ENCODE measurements at regions not wholly inside any gene's neighbourhood (a gene's known extent, or its start where the extent isn't known, plus 50 kb on each side); places are given as distances from the start of the nearest gene placed in this dataset.

DNA sequence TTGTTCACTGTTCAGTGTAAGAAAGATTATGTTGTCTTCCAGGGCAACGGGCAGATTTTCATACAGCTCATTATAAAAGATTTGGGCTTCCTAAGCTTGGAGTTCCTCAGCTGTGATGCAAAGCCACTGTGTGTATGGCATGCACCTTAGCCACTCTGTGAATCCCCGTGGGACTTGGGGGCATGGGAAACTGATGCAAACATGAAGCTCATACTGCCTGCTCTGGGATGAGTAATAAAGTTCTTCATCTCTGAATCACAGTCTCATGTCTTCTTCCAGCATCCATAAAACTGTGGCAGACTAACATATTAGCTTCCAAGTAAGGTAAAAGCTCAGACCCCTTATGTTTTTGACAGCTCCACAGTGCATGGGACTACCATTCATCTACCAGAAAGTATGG, 154.3 kb upstream of the RORA start:
- H3K4me2 ChIP-seq (ENCODE audit: low read length), result no peak overlapping the region
- ChIA-PET POLR2A (no interaction called here), RAD21 (ENCODE audit: low non-redundant PET in 1 of 2, low total read pairs in 2 of 2, uncharacterized antibody in 2 of 2, unreplicated experiment in 2 of 2) (no interaction called here), CTCF (no interaction called here)
- DNase-seq (ENCODE audit: low read depth, low spot score) (no peak), ATAC-seq (no peak)
- no peak overlapping the region for H3K9ac ChIP-seq (ENCODE audit: low read length)
- TF ChIP-seq SRF (IDR thresholded peaks at IDR 0.05; ENCODE audit: low read depth), result no peak
- H3K79me2 ChIP-seq (ENCODE audit: insufficient read depth, low read length), result no peaks in the 10 kb centered on the region
- intact Hi-C loops (cut with micrococcal nuclease), result no loop called here
- no TSS peak for BruUV-seq (replicated peaks)
- H3K4me3 ChIP-seq (replicated peaks in 1 of 2; ENCODE audit: low read depth in 1 of 2, low read length in 2 of 2), result no peak overlapping the region
- no peaks in the 10 kb centered on the region for H3K27me3 ChIP-seq (ENCODE audit: insufficient read depth, low read length)
- peaks cover 0 to 4% of the 10 kb centered on the region in 2 experiments; a peak in 1 of 4 replicates for H3K9me3 ChIP-seq (ENCODE audit: control insufficient read depth in 1 of 2, insufficient read depth in 1 of 2, low read depth in 1 of 2, low read length in 2 of 2)
- no peak overlapping the region for H2AFZ ChIP-seq (ENCODE audit: low read depth, low read length, poor library complexity, severe bottlenecking)
- H4K20me1 ChIP-seq (ENCODE audit: insufficient read depth), result no peaks in the 10 kb centered on the region
- no peak overlapping the region for H3K27ac ChIP-seq (ENCODE audit: low read depth, low read length)
- no peaks in the 10 kb centered on the region for H3K9me2 ChIP-seq (ENCODE audit: insufficient read depth)
- H3K4me1 ChIP-seq (ENCODE audit: control insufficient read depth in 1 of 2, insufficient read depth in 2 of 2, low read length in 2 of 2), result no peaks in the 10 kb centered on the region
- no peaks in the 10 kb centered on the region for H3K36me3 ChIP-seq (ENCODE audit: control insufficient read depth in 1 of 2, insufficient read depth in 2 of 2, low read length in 2 of 2)

DNA sequence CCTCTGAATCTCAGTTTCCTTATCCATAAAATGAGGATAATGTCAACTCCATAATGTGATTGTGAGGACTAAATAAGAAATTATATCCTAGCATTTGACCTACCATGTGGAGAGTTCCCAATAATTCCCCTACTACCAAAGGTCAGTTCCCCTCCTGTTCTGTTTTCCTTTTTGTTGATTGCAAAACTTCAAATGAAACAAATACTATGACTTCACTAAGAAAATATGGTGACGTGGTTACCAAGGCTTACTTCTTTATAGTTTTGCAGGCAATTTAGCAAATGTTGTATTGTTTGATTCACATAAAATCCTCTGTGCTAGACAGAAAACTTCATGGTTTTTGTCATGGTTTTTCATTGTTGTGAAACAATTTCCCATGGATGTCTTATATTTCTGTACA, 153.8 kb upstream of the RORA start:
- RAD21 ChIA-PET (ENCODE audit: low non-redundant PET in 1 of 2, low total read pairs in 2 of 2, uncharacterized antibody in 2 of 2, unreplicated experiment in 2 of 2), result no interaction called here
- no peak for DNase-seq (ENCODE audit: low read depth, low spot score)
- ATAC-seq, result no peak
- Histone ChIP-seq H3K4me2 (ENCODE audit: low read length) (no peak overlapping the region), H3K27ac (ENCODE audit: low read depth, low read length) (no peak overlapping the region), H3K4me3 (replicated peaks in 1 of 2; ENCODE audit: low read depth in 1 of 2, low read length in 2 of 2) (no peak overlapping the region), H3K79me2 (ENCODE audit: insufficient read depth, low read length) (no peaks in the 10 kb centered on the region), H4K20me1 (ENCODE audit: insufficient read depth) (no peaks in the 10 kb centered on the region), H3K9me2 (ENCODE audit: insufficient read depth) (no peaks in the 10 kb centered on the region), H2AFZ (ENCODE audit: low read depth, low read length, poor library complexity, severe bottlenecking) (no peak overlapping the region), H3K27me3 (ENCODE audit: insufficient read depth, low read length) (no peaks in the 10 kb centered on the region), H3K9ac (ENCODE audit: low read length) (no peak overlapping the region), H3K36me3 (ENCODE audit: control insufficient read depth in 1 of 2, insufficient read depth in 2 of 2, low read length in 2 of 2) (no peaks in the 10 kb centered on the region), H3K4me1 (ENCODE audit: control insufficient read depth in 1 of 2, insufficient read depth in 2 of 2, low read length in 2 of 2) (no peaks in the 10 kb centered on the region), H3K9me3 (ENCODE audit: control insufficient read depth in 1 of 2, insufficient read depth in 1 of 2, low read depth in 1 of 2, low read length in 2 of 2) (peaks cover 0 to 4% of the 10 kb centered on the region in 2 experiments; a peak in 1 of 4 replicates)
- POLR2A ChIA-PET, result no interaction called here
- intact Hi-C loops (cut with micrococcal nuclease), result no loop called here
- TF ChIP-seq TCF7L2 (IDR thresholded peaks at IDR 0.05; ENCODE audit: borderline replicate concordance, extremely low read depth, insufficient read depth, insufficient read length) (no peak), POLR2A (IDR thresholded peaks at IDR 0.05; ENCODE audit: borderline replicate concordance, extremely low read depth, insufficient read depth, insufficient read length) (no peak), CEBPB (IDR thresholded peaks at IDR 0.05; ENCODE audit: low read depth) (no peak), EZH2phosphoT487 (IDR thresholded peaks at IDR 0.05; ENCODE audit: borderline replicate concordance) (no peak), SP1 (IDR thresholded peaks at IDR 0.05; ENCODE audit: low read depth) (no peak), EZH2 (IDR thresholded peaks at IDR 0.05) (no peak), RAD21 (IDR thresholded peaks at IDR 0.05; ENCODE audit: low read depth) (no peak), ZFX (IDR thresholded peaks at IDR 0.05) (no peak), JUND (IDR thresholded peaks at IDR 0.05) (no peak), CBX3 (IDR thresholded peaks at IDR 0.05; ENCODE audit: low read depth) (no peak)
- TF ChIP-seq, protein P1, sequence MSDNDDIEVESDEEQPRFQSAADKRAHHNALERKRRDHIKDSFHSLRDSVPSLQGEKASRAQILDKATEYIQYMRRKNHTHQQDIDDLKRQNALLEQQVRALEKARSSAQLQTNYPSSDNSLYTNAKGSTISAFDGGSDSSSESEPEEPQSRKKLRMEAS (IDR thresholded peaks at IDR 0.05), result no peak
- TF ChIP-seq, protein P2, sequence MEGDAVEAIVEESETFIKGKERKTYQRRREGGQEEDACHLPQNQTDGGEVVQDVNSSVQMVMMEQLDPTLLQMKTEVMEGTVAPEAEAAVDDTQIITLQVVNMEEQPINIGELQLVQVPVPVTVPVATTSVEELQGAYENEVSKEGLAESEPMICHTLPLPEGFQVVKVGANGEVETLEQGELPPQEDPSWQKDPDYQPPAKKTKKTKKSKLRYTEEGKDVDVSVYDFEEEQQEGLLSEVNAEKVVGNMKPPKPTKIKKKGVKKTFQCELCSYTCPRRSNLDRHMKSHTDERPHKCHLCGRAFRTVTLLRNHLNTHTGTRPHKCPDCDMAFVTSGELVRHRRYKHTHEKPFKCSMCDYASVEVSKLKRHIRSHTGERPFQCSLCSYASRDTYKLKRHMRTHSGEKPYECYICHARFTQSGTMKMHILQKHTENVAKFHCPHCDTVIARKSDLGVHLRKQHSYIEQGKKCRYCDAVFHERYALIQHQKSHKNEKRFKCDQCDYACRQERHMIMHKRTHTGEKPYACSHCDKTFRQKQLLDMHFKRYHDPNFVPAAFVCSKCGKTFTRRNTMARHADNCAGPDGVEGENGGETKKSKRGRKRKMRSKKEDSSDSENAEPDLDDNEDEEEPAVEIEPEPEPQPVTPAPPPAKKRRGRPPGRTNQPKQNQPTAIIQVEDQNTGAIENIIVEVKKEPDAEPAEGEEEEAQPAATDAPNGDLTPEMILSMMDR (IDR thresholded peaks at IDR 0.05 in 2 of 3, conservative IDR thresholded peaks at IDR 0.05 in 1 of 3; ENCODE audit: borderline replicate concordance in 1 of 3, insufficient read depth in 1 of 3, low read depth in 2 of 3, low read length in 2 of 3), result no peak
- TF ChIP-seq, protein P3, sequence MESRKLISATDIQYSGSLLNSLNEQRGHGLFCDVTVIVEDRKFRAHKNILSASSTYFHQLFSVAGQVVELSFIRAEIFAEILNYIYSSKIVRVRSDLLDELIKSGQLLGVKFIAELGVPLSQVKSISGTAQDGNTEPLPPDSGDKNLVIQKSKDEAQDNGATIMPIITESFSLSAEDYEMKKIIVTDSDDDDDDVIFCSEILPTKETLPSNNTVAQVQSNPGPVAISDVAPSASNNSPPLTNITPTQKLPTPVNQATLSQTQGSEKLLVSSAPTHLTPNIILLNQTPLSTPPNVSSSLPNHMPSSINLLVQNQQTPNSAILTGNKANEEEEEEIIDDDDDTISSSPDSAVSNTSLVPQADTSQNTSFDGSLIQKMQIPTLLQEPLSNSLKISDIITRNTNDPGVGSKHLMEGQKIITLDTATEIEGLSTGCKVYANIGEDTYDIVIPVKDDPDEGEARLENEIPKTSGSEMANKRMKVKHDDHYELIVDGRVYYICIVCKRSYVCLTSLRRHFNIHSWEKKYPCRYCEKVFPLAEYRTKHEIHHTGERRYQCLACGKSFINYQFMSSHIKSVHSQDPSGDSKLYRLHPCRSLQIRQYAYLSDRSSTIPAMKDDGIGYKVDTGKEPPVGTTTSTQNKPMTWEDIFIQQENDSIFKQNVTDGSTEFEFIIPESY (IDR thresholded peaks at IDR 0.05; ENCODE audit: extremely low read depth, insufficient replicate concordance, low read length), result no peak
- TF ChIP-seq, protein P4, sequence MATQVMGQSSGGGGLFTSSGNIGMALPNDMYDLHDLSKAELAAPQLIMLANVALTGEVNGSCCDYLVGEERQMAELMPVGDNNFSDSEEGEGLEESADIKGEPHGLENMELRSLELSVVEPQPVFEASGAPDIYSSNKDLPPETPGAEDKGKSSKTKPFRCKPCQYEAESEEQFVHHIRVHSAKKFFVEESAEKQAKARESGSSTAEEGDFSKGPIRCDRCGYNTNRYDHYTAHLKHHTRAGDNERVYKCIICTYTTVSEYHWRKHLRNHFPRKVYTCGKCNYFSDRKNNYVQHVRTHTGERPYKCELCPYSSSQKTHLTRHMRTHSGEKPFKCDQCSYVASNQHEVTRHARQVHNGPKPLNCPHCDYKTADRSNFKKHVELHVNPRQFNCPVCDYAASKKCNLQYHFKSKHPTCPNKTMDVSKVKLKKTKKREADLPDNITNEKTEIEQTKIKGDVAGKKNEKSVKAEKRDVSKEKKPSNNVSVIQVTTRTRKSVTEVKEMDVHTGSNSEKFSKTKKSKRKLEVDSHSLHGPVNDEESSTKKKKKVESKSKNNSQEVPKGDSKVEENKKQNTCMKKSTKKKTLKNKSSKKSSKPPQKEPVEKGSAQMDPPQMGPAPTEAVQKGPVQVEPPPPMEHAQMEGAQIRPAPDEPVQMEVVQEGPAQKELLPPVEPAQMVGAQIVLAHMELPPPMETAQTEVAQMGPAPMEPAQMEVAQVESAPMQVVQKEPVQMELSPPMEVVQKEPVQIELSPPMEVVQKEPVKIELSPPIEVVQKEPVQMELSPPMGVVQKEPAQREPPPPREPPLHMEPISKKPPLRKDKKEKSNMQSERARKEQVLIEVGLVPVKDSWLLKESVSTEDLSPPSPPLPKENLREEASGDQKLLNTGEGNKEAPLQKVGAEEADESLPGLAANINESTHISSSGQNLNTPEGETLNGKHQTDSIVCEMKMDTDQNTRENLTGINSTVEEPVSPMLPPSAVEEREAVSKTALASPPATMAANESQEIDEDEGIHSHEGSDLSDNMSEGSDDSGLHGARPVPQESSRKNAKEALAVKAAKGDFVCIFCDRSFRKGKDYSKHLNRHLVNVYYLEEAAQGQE (IDR thresholded peaks at IDR 0.05; ENCODE audit: low read depth), result no peak
- CTCF ChIA-PET, result no interaction called here
- no TSS peak for BruUV-seq (replicated peaks)
